ENCODE measurements at regions not wholly inside any gene's neighbourhood (a gene's known extent, or its start where the extent isn't known, plus 50 kb on each side); places are given as distances from the start of the nearest gene placed in this dataset.

- no peak for DNase-seq
Measured at GRCh38 chr6:137692806-137693205, 174.3 kb upstream of the TNFAIP3 start.

DNA sequence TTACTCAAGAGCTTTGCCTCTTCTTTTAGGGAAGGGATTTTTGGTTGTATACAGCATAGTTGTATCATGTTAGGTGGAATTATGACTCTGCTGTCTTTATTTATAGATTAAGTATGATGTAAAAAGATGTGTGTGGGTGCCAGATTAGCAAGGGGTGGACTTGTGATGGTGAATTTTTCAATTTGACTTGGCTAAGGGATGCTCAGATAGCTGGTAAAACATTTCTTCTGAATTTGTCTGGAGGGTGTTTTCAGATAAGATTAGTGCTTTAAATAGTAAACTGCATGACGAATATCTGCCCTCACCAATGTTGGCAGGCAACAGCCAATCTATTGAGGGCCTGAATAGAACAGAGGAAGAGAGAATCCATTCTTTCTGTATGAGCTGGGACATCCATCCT, 173.3 kb upstream of the TNFAIP3 start:
- DNase-seq: no peak

GRCh38 chr6:137696765-137697164, 170.3 kb upstream of the TNFAIP3 start:
- DNase-seq: no peak

- no peak for DNase-seq
Measured at GRCh38 chr6:137697267-137697938, 169.7 kb upstream of the TNFAIP3 start.

- DNase-seq: peak; percentile 92
Measured at GRCh38 chr6:137698636-137699030, 168.4 kb upstream of the TNFAIP3 start.

DNA sequence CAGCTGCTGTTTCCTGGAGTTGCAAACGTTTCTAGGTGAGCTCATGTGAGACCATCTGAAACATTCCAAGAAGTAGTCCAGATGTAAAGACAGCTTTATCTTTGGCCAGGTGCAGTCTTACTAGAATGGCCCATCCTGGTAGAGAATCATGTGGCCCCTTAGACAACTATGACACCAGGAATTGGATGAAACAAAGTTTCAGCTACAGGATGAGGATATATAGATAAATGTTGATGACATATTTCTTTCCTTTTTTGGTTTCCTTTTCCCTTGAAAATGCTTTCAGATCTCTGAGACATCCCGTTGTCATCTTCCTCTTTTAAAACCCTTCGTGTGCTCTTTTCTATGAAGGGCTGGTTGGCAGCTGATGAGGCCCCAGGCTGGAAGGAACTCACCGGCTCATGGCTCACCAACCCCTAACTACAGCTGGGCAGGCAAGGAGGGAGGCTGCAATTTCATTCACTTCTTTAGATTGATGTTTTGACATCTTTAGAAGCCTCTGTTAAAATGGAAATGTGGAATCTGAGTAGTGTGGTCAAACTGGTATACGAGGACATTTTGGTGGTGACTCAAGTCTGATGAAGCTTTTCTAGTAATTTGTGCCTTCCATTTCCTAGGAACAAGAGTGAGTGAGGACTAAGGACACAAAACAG, 167.9 kb upstream of the TNFAIP3 start:
- peak; percentile 90 for DNase-seq

GRCh38 chr6:137700161-137700560, 166.9 kb upstream of the TNFAIP3 start:
- no peak for DNase-seq

DNA sequence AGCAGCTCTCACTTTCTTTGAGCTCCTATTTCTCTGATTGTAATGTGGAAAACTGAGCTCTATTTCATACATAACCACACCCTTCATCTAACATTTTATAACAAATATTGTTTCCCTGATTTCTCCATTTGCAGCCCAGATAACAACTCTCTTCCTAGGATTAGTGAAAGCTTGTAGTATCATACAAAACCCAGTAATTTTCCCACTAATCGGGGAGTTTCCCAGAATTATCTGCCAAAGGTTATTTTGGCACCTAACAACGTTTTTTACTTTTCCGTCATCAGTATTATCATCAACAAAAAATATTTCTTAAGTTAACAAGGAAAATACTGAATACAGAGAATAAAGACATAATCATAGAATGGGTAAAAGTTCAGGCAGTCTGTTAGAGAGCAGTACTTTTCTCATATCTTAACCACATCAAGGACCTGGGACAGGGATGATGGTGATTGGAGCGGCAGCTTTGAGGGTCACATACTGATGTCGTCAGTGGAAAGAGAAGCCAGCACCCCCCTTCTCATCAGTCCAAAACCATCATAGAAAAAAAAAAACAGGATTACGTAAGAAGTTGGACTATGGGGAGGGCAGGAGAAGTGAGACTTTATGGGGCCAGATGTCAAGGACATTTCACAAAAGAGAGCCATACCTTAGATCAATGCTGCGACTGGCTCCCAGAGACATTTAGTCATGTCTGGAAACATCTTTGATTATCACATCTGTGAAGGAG, 166.1 kb upstream of the TNFAIP3 start:
- peak; percentile 60 for DNase-seq

DNA sequence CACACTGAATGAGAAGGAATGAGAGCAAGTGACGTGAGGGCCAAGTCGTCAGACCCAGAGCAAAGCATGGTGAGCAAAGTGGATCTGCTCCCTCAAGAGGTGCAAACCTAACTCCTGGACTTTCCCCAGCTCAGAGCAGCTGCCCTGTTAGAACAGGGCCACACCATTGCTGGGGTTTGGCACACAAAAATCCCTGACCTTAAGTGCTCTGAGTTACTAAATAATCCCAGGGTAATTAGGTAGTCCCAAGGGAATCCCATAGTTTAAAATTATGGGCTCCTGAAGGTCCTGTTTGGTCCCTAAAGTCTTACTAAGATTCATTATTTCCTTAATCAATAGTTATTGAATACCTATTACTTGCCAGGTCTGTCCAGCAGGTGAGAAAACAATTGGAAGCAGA, 165.1 kb upstream of the TNFAIP3 start:
- DNase-seq: no peak

GRCh38 chr6:137702791-137703424, 164.2 kb upstream of the TNFAIP3 start:
- no peak for DNase-seq

DNA sequence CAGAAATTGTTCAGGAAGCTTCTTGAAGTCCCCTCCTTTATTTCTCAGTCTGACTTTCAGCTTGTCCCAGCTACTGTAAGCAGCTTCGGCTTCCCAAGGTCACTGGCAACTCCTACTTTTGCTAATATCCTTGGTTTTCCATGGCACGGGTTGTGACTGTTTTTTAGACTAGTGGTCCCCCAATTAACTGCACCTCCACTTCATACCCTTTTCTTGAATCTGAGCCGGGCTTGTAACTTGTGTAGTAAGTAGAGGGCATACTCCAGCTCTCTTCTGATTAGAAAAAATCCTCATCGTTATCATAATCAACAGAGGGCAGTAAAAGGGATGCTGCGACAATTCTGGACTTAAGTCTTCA, 162.3 kb upstream of the TNFAIP3 start:
- no peak for DNase-seq

- DNase-seq: peak; percentile 76
Measured at GRCh38 chr6:137705160-137706082, 161.6 kb upstream of the TNFAIP3 start.

- DNase-seq: peak; percentile 57
Measured at GRCh38 chr6:137706083-137706750, 160.8 kb upstream of the TNFAIP3 start.

DNA sequence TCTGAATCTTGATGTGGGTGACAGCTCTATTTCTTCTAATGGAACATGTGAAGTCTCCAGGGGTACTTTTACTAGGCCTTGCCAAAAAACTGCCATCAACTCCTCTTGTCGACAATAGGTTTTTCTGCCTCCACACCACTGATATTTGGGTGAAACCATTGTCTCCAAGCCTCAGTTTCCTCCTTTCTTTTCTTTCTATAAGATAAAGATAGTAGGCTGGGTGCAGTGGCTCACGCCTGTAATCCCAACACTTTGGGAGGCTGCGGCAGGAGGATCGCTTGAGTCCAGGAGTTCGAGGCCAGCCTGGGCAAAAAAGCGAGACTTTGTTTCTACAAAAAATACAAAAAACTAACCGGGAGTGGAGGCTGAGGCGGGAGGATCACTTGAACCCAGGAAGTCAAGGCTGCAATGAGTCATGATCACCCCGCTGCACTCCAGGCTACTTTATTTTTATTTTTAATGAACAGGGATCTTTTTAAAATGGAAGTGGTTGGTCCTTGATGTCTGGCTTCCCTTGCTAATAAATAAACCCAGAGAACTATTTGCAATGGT, 159.9 kb upstream of the TNFAIP3 start:
- DNase-seq: no peak

- peak; percentile 96 for DNase-seq
Measured at GRCh38 chr6:137707590-137708360, 159.3 kb upstream of the TNFAIP3 start.

GRCh38 chr6:137708481-137708880, 158.6 kb upstream of the TNFAIP3 start:
- DNase-seq: peak; percentile 47

GRCh38 chr6:137709424-137710236, 157.4 kb upstream of the TNFAIP3 start:
- DNase-seq: peak; percentile 96

DNA sequence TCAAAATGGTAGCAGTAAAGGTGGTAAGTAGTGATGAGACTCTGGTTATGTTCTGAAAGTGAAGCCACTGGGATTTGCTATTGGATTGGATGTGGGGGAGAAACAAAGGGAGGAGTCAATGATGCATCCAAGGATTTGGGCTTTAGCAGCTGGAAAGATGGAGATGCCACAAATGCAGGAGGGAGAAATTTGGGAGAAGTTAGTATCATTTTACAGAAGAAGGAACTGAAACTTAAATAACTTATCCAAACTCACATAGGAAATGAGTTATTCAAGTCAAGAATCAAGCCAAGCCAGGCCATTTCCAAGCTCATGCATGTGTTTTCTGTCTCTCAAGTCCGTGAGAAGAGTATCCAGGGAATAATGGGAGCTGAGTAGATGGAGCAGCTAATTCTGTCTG, 155.1 kb upstream of the TNFAIP3 start:
- DNase-seq: peak; percentile 44

GRCh38 chr6:137712587-137712986, 154.5 kb upstream of the TNFAIP3 start:
- DNase-seq: no peak

DNA sequence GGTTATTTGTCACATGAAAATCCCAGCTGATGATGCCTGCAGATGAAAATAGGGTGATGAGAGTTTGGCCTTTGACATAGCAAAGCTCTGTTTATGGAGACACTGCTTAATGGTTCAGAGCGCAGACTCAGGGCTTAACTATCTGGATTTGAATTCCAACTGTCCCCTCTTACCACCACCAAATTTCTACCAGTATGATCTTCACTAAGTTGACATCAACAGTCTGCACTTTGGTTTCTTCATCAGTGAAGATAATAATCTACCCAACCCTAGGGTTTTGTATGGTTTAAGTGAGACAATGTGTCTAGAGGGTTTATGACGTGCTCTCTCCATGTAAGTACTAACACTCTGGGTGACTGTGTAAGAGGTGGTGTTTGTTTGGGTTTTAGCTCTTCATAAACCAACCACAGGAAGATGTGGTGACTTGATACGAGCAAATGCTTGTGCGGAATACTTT, 151.4 kb upstream of the TNFAIP3 start:
- DNase-seq: no peak

Data from suppressor macrophage treated with lipopolysaccharide for 4 hours (primary cell).